ENCODE measurements at regions not wholly inside any gene's neighbourhood (a gene's known extent, or its start where the extent isn't known, plus 50 kb on each side); places are given as distances from the start of the nearest gene placed in this dataset.

DNA sequence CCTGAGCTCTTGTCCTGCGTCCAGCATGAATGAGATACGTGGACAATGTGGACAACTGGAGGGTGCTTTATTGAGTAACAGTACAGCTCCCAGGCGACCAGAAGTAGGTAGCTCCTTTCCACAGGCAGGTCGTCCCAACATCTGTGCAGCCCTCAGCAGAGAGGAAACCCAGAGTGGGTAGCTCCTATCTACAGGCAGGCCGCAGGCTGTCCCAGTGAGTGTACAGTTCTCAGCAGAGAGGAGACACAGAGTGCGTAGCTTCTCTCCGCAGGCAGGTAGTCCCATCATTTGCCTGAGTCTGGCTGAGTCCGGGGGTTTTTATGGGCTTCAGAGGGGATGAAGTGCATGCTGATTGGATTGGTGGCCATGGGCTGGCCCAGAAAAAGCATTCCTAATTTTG lies 373.3 kb downstream of the CHSY3 start:
- TF ChIP-seq EZH2 (IDR thresholded peaks at IDR 0.05; ENCODE audit: insufficient read depth, poor library complexity, severe bottlenecking) (no peak), EZH2phosphoT487 (IDR thresholded peaks at IDR 0.05; ENCODE audit: insufficient read depth, low read depth) (no peak)

Data from GM23248 (cell line).